AG20443 (cell line): ENCODE measurements at regions not wholly inside any gene's neighbourhood (a gene's known extent, or its start where the extent isn't known, plus 50 kb on each side); places are given as distances from the start of the nearest gene placed in this dataset.

Experiments used
- DNase-seq: peaks from one replicate; pipeline ENCODE4 v3.0.0; 2012; ENCODE audit warnings: low spot score, mixed read lengths

DNA sequence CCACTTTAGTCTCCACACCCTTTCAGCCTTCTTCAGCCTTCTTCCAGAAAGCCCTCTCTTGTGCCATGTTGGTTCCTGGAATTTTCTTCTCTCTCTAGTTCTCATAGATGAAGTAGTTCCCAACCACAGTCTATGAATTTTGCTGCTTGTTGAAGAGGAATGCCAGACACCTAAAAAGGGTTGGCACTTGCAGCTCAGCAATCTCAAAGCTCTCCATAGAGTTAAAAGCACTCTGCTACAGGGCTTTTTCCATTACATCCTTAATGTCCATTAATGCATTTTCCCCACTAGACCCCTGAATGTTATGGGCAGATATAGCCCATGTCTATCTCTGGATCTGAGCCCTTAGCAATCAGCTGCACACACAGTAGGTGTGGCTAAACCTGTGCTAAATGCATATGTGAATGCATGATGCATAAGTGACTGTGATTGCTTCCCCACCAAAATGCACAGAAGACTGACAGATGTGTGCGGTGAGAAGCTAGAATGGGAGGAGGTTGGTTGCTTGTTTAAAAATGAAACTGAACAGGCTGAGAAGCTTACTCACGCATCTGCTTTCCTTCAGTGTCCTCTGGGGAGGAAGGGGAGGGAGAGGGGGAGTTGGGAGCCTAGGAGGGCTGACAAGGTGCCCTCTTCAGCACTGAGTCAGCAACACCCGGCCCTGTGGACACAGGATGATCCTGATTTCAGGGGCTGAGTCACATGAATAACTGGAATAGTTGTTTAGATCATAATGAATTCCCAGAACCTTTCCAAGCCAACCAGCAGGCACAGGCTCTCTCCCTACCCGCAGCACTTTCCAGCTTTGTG lies 146.1 kb upstream of the FGGY start:
- peak; percentile 92 for DNase-seq

DNA sequence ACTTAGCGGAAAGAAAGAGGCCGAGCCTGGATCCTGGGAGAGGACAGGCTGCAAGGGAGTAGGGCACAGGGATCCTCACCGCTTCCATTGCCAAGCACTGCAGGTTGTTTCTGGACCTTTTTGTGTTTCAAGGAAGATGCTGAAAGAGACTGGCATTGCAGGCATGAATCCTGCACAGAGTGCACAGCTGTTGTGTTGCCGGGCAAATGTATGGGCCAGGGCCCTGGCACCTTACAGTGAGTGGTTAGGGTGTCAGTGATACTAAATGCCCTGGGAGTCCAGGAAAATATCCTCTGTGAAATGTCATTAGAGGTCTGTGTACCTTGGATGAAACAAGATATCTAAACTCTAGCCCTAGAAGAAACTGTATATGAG lies 145.5 kb upstream of the FGGY start:
- no peak for DNase-seq

- no peak for DNase-seq
Observed at GRCh38 chr1:59151860-59152259, 145.0 kb upstream of the FGGY start.

GRCh38 chr1:59152511-59152910 lies 144.4 kb upstream of the FGGY start:
- DNase-seq: no peak

DNA sequence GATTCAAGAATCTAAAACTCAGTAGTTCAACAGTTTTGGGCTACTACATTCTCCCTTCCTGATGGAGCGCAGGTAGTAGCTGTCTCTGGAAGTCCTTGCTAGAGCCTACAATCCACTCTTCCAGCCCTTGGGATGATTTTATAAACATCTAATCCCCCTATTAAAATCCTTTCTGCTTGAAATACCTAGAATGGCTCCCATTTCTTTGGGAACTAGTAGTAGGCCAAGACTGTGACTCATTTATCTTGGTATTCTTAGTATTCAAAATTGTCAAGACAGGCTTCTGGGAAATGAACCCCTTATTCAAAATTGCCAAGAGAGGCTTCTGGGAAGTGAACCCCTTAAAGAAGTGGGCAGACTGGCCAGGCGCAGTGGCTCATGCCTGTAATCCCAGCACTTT lies 142.5 kb upstream of the FGGY start:
- no peak for DNase-seq

DNA sequence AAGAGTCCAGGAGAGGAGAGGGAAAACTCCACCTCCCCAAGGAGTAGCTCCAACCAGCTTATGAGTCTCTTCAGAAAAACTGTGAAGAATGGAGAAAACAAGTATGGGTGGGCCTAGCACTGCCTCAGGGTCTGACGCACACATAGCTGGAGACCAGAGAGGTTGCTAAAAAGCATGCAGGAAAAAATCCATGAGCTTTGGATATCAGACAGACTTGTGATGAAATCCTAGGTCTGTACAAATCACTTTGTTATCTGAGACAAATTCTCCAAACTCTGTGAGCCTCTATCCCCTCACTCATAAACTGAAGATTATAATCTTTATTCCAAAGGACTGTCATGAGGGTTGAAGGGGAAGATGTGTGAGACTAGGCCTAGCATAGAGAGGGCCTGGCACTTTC lies 141.5 kb upstream of the FGGY start:
- no peak for DNase-seq

- DNase-seq: no peak
Observed at GRCh38 chr1:59156051-59156450, 140.8 kb upstream of the FGGY start.

DNA sequence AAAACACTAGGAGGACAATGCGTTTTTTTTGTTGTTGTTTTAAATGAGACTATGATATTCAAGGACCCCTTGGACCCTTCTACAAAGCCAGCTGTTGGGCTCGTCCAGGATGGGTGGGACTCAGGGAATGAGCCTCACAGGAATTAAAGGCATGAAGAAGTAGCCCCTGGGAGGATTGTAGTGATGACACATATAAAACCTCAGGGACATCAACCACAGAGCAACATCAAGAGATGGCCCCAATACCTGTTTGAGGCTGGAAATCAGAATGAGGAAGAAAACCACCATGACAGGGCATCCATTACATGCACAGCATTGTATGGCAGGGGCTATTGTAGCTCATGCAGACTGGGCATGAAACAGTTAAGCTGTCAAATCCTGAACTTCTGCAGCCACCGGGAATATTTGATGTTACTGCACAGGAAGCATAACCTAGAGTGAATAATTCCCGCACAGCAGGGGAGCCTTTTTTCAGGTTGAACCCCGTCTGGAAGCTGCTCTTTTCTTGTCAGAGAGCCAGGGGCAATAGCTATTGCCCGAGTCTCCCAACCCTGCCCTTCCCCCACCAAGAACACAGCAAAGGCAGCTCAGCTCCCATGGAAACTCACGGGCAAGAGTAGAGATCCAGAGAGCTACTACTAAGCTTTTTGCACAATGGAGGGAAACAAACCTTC lies 140.2 kb upstream of the FGGY start:
- no peak for DNase-seq

DNA sequence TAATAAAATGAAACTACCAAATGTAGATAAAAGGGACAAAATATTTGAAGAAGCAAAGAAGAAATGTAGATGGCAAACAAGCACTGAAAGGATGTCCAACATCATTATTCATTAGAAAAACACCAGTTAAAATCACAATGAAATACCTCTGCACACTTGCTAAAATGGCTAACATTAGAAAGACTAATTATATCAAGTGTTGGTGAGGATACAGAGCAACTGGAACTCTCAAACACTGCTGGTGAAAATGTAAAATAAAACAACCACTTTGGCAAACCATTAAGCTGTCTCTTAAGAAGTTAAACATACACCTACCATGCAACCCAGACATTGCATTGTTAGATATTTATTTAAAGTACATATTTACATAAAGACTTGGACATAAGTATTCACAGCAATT lies 138.6 kb upstream of the FGGY start:
- no peak for DNase-seq

- no peak for DNase-seq
Observed at GRCh38 chr1:59159557-59160203, 137.2 kb upstream of the FGGY start.

- no peak for DNase-seq
Observed at GRCh38 chr1:59161136-59161535, 135.8 kb upstream of the FGGY start.

DNA sequence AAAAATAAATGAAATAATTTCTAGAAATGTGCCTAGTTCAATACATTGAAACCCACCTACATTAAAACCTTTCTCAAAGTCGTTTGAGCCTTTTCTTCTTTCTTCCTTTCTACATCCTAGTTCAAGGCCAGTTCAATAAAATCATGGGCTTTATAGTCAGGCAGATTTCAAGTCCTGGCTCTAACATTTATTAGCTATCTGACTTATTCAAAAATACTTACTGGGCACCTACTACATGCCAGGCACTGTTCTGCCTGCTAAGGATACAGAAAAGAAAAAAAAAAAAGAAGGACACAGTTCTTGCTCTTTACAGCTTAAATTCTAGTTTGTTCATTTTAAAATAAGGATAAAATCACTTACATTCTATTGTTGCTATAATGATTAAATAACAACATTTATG lies 134.2 kb upstream of the FGGY start:
- no peak for DNase-seq

- peak; percentile 89 for DNase-seq
Observed at GRCh38 chr1:59163268-59164092, 133.4 kb upstream of the FGGY start.

GRCh38 chr1:59164371-59164770 lies 132.5 kb upstream of the FGGY start:
- DNase-seq: no peak

DNA sequence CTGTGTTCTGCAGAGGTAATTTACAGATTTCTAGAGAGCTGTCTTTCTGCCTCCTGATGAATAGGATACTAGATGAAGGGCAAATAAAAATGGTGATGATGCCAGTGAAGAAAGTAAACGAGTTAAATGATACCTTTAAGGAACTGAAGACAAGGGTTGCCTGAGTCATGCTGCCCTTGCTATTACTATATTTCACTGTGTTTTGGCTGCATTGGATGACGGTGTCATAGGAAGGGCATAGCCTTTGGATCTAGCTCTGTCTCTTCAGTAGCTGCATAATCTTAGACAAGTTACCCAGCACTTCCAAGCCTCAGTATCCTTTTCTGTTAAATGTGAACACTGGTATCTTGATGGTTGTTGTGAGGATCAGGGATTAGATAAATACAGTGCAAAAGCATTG lies 131.5 kb upstream of the FGGY start:
- DNase-seq: no peak

DNA sequence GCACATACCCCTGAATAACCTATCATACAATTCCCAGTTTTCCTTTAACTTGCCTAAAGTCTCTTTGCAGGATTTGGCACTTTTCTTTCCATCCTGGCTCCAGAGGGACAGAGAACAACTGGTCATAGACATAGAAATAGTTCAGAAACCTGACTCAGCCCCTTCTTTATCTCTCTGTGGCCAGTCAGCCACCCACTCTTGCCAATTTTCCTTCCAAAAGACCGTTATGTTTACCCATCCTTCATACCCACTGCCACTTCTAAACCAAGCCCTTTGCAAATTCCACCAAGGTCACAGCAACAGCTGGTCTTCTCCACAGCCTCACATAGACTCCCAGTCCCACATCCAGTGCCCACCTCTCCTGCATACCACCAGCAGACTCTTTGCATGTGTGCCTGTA lies 127.2 kb upstream of the FGGY start:
- DNase-seq: peak; percentile 70

GRCh38 chr1:59170659-59171058 lies 126.2 kb upstream of the FGGY start:
- DNase-seq: no peak

DNA sequence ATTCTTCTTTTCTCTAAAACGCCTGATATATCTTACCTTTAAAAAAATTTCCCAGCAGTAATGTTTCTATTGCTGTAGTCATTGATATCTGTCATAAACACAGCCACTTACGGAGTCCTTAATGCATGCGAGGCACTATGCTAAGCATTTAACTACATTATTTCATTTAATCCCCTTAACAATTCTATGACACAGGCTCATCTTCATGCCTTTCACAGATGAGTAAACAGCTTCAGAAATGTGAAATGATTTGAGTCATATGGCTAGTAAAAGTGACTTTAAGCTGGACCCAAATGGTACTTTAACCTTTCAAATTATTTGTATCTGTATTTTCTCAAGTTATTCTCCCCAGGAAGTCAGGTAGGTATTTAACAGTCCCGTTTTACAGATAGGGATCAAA lies 125.1 kb upstream of the FGGY start:
- DNase-seq: no peak

DNA sequence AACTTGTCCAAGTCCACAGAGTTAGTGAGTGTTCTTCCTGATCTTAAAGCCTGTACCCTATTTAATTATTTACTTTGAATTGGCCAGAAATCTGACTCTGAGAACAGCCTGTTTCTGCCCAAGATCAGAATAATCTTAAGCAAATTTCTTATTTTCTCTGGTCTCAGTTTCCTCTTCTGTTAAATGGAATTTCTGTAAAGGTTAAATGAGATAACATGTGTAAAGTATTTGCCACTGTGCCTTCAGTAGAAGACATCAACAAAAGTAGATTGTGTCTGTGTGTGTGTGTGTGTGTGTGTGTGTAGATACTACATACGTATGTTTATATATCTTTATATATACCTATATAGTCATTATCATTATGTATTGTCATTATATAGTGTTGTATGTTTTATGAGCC lies 124.2 kb upstream of the FGGY start:
- no peak for DNase-seq

DNA sequence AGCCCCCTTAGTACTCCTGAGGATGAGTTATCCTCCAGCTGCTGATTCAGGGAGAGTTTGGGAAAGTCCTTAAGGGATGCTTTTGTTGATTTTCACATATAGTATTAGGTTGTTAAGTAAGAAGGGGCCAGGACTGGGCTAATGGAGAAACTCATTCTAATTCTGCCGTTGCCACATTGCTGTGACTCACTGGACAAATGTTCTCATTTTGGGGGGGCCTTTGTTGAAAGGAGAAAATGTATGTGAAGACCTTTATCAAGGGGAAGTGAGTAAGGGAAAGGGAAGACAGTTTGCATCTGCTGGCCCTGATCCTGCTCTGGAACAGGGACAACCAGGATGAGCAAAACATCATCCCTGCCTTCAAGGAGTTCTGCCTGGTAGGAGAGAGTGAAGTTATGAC lies 123.2 kb upstream of the FGGY start:
- DNase-seq: peak; percentile 47

- no peak for DNase-seq
Observed at GRCh38 chr1:59176471-59176870, 120.4 kb upstream of the FGGY start.

DNA sequence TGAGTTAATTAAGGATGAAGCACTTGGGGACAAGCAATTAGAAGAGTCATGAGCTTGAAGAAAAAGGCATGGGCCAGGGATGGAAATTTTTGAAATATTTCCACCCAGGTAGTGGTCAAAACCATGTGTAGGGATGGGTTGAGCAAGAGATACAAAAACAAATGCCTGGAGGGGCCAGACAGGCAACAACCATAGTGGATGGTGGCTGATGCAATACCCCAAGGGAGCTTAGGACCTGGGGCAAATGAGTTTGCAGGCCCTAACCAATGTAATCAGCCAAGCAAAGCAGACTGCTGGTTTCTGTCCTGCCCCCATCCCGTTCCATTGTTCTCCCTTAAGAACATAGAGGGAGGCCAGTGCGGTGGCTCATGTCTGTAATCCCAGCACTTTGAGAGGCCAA lies 119.1 kb upstream of the FGGY start:
- DNase-seq: no peak
